Small intestine (tissue), 7 donors: ENCODE measurements at regions not wholly inside any gene's neighbourhood (a gene's known extent, or its start where the extent isn't known, plus 50 kb on each side); places are given as distances from the start of the nearest gene placed in this dataset.
A peak's percentile ranks its signal among the peaks of the same experiment; 100 is the strongest.
"Not testable (repeated sequence)": the region's sequence is repeated elsewhere in the genome, so short reads cannot be mapped to it uniquely, and the experiment has no call there.

Source experiments
- DNase-seq, 2 donors: peaks; one replicate each; pipeline versions ENCODE4 v3.0.0 to v3.0.0-alpha.2; 2013
- FAIRE-seq: peaks from 2 replicates; lab custom pipeline; 2012; peaks lifted over from hg19 to GRCh38; lab: Jason Lieb, UNC
- H3K27ac ChIP-seq, 3 donors: one replicate each; pipeline ENCODE4 v1.5.1; 2013; ENCODE audit warnings: low read length in 2 of 3, mild to moderate bottlenecking in 2 of 3, control low read depth in 1 of 3, inconsistent platforms in 1 of 3, low read depth in 1 of 3, moderate library complexity in 1 of 3
- H3K27me3 ChIP-seq, 3 donors: one replicate each; pipeline ENCODE4 v1.6.1; 2013; ENCODE audit warnings: low read length in 3 of 3, inconsistent platforms in 1 of 3; ENCODE audit not compliant: control insufficient read depth in 3 of 3, insufficient read depth in 3 of 3
- H3K36me3 ChIP-seq, 3 donors: one replicate each; pipeline ENCODE4 v1.6.1; 2013; ENCODE audit warnings: low read length in 3 of 3, inconsistent platforms in 1 of 3, low read depth in 1 of 3, mild to moderate bottlenecking in 1 of 3, moderate library complexity in 1 of 3; ENCODE audit not compliant: control insufficient read depth in 3 of 3, insufficient read depth in 2 of 3
- H3K4me1 ChIP-seq, 3 donors: one replicate each; pipeline ENCODE4 v1.6.1; 2013; ENCODE audit warnings: low read length in 2 of 3, inconsistent platforms in 1 of 3, low read depth in 1 of 3, mild to moderate bottlenecking in 1 of 3, moderate library complexity in 1 of 3; ENCODE audit not compliant: control insufficient read depth in 3 of 3, insufficient read depth in 2 of 3
- H3K4me3 ChIP-seq, 3 donors: one replicate each; pipeline ENCODE4 v1.5.1; 2013; ENCODE audit warnings: low read length in 3 of 3, control low read depth in 1 of 3, inconsistent platforms in 1 of 3, low read depth in 1 of 3, mild to moderate bottlenecking in 1 of 3, moderate library complexity in 1 of 3
- H3K9me3 ChIP-seq, 2 donors: one replicate each; pipeline ENCODE4 v1.6.1; 2013; ENCODE audit warnings: low read depth in 1 of 2, low read length in 1 of 2; ENCODE audit not compliant: control insufficient read depth in 2 of 2, insufficient read depth in 1 of 2
- WGBS, 3 donors: extraction: QIAGEN DNeasy Blood & Tissue Kit; methylation state at CpG; one replicate each; pipeline ENCODE4 v1.1.7; 2013; 5-methylcytosine and 5-hydroxymethylcytosine counted together
- donor health status: healthy with polysubstance abuse.
- donor health status: control.
- donor health status: control.
- donor health status: Bipolar disorder and iron deficiency.
- donor health status: healthy.

DNA sequence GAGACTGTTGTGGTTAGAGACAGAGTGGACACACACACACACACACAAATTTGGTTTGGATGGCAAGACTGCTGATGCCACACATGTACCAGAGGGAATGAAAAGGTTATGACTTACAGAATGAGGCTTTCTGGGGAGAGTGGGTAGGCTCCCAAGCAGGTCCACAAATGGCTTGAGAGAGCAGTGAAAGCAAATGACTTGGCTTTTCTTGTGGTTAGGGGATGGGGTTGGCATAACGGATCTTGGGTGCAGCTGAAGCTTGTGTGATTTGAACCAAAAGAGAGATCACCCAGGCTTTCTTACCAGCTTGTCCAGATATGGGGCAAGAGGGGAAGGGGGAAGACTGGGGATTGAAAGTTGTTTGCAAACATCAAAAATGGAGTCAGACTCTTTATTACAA is 73.9 kb upstream of the OLIG3 start:
- no peak for DNase-seq

GRCh38 chr6:137570393-137570792 is 76.2 kb upstream of the OLIG3 start:
- H3K27ac ChIP-seq: no peak overlapping the region
- no peak overlapping the region for H3K4me3 ChIP-seq
- no peaks in the 10 kb centered on the region for H3K36me3 ChIP-seq
- FAIRE-seq (no peak), DNase-seq (no peak)
- H3K27me3 ChIP-seq: peaks cover 0 to 1% (median 0%) of the 10 kb centered on the region in 3 donors
- no peaks in the 10 kb centered on the region for H3K9me3 ChIP-seq
- H3K4me1 ChIP-seq: no peaks in the 10 kb centered on the region
- 32 to 43% (median 42%) methylated on average over 8 of the region's 8 CpGs for WGBS, 3 donors

More for the DNA sequence above, 73.9 kb upstream of the OLIG3 start:
- FAIRE-seq: no peak
- no peak overlapping the region for H3K27ac ChIP-seq
- 68 to 89% (median 70%) methylated on average over 1 of the region's 1 CpG for WGBS, 3 donors
- no peaks in the 10 kb centered on the region for H3K27me3 ChIP-seq
- H3K36me3 ChIP-seq: no peaks in the 10 kb centered on the region
- H3K4me1 ChIP-seq: no peaks in the 10 kb centered on the region
- no peaks in the 10 kb centered on the region for H3K9me3 ChIP-seq
- H3K4me3 ChIP-seq: no peak overlapping the region

DNA sequence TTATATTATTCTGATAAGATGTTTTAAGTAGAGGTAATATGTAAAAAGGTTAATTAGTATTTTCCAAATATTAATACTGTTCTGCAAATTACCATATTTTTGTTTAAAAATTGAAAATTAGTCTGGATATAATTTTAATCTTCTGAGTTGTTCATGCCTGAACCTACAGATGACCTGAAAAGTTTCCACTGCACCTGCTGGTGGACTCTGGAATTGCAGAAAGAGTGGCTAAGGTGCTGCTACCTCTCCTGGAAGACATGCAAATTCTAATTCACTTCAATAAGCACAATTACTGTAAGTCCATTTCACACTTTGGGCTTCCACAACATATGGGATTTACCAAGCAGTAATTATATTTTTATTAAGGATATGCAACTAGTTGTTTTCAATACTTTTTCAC is 77.7 kb upstream of the OLIG3 start:
- no peak for FAIRE-seq
- peak; percentile 57 to 63 for DNase-seq
- H3K4me1 ChIP-seq: no peaks in the 10 kb centered on the region

GRCh38 chr6:137573739-137574138 is 79.5 kb upstream of the OLIG3 start:
- Histone ChIP-seq H3K27ac (no peak overlapping the region), H3K4me1 (no peaks in the 10 kb centered on the region), H3K4me3 (no peak overlapping the region), H3K9me3 (no peaks in the 10 kb centered on the region), H3K27me3 (peaks cover 0 to 1% (median 0%) of the 10 kb centered on the region in 3 donors), H3K36me3 (no peaks in the 10 kb centered on the region)
- FAIRE-seq (no peak), DNase-seq (no peak)
- 71 to 75% (median 71%) methylated on average over 4 of the region's 4 CpGs for WGBS, 3 donors

More for the DNA sequence above, 77.7 kb upstream of the OLIG3 start:
- H3K27ac ChIP-seq: no peak overlapping the region
- H3K9me3 ChIP-seq: no peaks in the 10 kb centered on the region
- H3K4me3 ChIP-seq: no peak overlapping the region
- H3K36me3 ChIP-seq: no peaks in the 10 kb centered on the region
- H3K27me3 ChIP-seq: peaks cover 0 to 1% (median 0%) of the 10 kb centered on the region in 3 donors

DNA sequence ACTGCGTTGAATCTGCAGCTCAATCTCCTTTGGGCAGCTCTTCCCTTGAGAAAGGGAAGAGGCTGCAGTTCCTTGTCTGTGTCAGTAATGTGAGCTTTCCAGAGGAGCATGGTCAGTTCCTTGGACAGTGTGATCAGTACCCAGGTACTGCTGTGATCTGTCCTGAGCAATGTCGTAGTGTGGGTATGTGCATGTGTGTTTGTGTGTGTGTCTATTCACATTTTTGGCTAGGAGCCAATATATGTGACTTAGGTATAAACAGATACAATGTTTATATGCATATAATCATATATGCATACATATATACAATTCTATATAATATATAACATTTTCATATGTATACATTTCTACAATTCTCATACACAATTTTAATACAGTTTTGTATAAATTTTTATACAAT is 85.4 kb upstream of the OLIG3 start:
- H3K27ac ChIP-seq: no peak overlapping the region
- no peak for DNase-seq
- no peaks in the 10 kb centered on the region for H3K4me1 ChIP-seq
- FAIRE-seq: no peak
- no peaks in the 10 kb centered on the region for H3K36me3 ChIP-seq
- WGBS, 3 donors: 57 to 77% (median 75%) methylated on average over 2 of the region's 2 CpGs
- H3K9me3 ChIP-seq: peaks cover 0 to 2% of the 10 kb centered on the region in 2 donors
- H3K27me3 ChIP-seq: no peaks in the 10 kb centered on the region
- H3K4me3 ChIP-seq: no peak overlapping the region

DNA sequence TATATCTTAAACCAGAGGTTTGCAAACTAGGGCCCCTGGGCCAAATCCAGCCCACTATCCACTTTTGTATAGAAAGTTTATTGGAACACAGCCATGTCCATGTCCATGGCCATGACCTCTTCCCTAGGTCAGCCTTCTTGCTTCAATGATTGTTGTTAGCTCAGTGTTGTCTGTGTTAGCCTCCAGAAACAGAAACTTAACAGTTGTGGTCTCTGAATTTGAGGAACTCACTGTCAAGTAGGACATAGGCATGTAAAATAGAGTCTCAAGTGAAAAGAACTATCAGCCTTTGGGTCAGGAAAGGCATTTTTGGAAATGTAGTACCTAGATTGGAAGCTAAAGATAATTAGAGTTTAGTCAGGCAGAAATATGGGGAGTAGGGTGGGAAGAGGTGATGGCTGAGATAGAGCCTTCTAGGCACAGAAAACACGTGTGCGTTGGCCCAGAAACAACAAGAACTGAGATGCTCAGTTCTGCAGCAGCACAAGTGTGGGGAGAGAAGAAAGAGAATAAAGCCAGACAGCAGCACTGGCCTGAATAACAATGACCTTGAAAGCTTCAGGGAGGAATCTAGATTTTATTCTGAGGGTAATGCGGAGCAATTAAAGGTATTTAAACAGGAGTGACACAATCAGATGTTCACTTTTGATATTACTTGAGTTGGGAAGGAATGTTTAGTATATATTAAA is 87.0 kb upstream of the OLIG3 start:
- H3K36me3 ChIP-seq: no peaks in the 10 kb centered on the region
- 77 to 88% (median 77%) methylated on average over 3 of the region's 3 CpGs for WGBS, 3 donors
- DNase-seq: no peak
- H3K4me3 ChIP-seq: no peak overlapping the region
- no peak overlapping the region for H3K27ac ChIP-seq
- FAIRE-seq: no peak
- no peaks in the 10 kb centered on the region for H3K4me1 ChIP-seq
- no peaks in the 10 kb centered on the region for H3K27me3 ChIP-seq
- peaks cover 0 to 2% of the 10 kb centered on the region in 2 donors for H3K9me3 ChIP-seq

GRCh38 chr6:137583519-137583918 is 89.3 kb upstream of the OLIG3 start:
- DNase-seq: not testable (repeated sequence)
- 89 to 96% (median 94%) methylated on average over 6 of the region's 6 CpGs for WGBS, 3 donors

DNA sequence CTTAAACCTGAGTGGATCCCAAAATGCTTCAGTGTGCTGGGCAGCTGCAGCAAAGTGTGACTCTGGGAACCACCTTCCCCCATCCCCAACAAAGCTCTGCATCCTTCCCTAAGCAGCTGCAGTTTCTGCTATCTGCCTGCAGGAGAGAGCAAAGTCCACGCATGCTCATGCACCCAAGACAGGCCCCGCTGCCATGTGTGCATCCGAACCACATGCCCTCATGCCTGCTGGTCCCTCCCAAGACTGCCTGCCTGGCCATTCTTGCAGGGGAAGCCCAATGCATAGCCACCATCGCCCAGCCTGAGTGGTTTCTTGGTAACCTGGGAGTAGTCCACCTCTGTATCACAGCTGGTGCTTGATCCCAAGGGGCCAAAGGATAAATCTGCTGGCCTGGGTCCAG is 94.3 kb upstream of the OLIG3 start:
- peak in 1 of 2 donors; percentile 31 for DNase-seq
- peaks cover 0 to 22% of the 10 kb centered on the region in 2 donors for H3K9me3 ChIP-seq
- no peak overlapping the region for H3K4me3 ChIP-seq
- no peaks in the 10 kb centered on the region for H3K4me1 ChIP-seq
- H3K36me3 ChIP-seq: no peaks in the 10 kb centered on the region
- no peak for FAIRE-seq
- H3K27ac ChIP-seq: no peak overlapping the region
- H3K27me3 ChIP-seq: no peaks in the 10 kb centered on the region
- 55 to 80% (median 56%) methylated on average over 4 of the region's 4 CpGs for WGBS, 3 donors

More at GRCh38 chr6:137583519-137583918, 89.3 kb upstream of the OLIG3 start:
- H3K36me3 ChIP-seq, H3K4me1 ChIP-seq, H3K9me3 ChIP-seq, FAIRE-seq, H3K4me3 ChIP-seq, H3K27ac ChIP-seq, H3K27me3 ChIP-seq: not testable (repeated sequence)
